ENCODE measurements at regions not wholly inside any gene's neighbourhood (a gene's known extent, or its start where the extent isn't known, plus 50 kb on each side); places are given as distances from the start of the nearest gene placed in this dataset.

- TF ChIP-seq EP300 (IDR thresholded peaks at IDR 0.05) (no peak), POLR2A (IDR thresholded peaks at IDR 0.05) (no peak)
Measured at GRCh38 chr3:157816896-157817295, 289.3 kb downstream of the SHOX2 start.

Data from sigmoid colon (tissue), 4 donors.